SK-N-MC (cell line): ENCODE measurements at regions not wholly inside any gene's neighbourhood (a gene's known extent, or its start where the extent isn't known, plus 50 kb on each side); places are given as distances from the start of the nearest gene placed in this dataset.
"Not testable (repeated sequence)": the region's sequence is repeated elsewhere in the genome, so short reads cannot be mapped to it uniquely, and the experiment has no call there.

Source experiments
- EZH2 ChIP-seq: fragments of 200-600 bp; sonication (generic); IDR thresholded peaks from one replicate; pipeline ENCODE4 v1.6.1; 2017; ENCODE audit warnings: antibody characterized with exemption
- FOXP2 ChIP-seq: optimal IDR thresholded peaks from 2 replicates; pipeline ENCODE3; 2011; ENCODE audit warnings: mild to moderate bottlenecking, moderate library complexity; ENCODE audit not compliant: insufficient read depth; ENCODE audit errors: extremely low read length, control extremely low read depth
- POLR2AphosphoS5 ChIP-seq: IDR thresholded peaks from 2 replicates; pipeline ENCODE4 v1.6.1; 2012; ENCODE audit warnings: mild to moderate bottlenecking, low read depth, low read length, borderline replicate concordance

DNA sequence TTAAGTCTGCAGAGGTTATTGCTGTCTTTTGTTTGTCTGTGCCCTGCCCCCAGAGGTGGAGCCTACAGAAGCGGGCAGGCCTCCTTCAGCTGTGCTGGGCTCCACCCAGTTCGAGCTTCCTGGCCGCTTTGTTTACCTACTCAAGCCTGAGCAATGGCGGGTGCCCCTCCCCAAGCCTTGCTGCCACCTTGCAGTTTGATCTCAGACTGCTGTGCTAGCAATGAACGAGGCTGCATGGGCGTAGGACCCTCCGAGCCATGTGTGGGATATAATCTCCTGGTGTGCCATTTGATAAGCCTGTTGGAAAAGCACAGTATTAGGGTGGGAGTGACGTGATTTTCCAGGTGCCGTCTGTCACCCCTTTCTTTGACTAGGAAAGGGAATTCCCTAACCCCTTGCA, 720.6 kb downstream of the PCDH17 start:
- not testable (repeated sequence) for TF ChIP-seq POLR2AphosphoS5, EZH2, FOXP2
